OCI-LY1 (cell line): ENCODE measurements at regions not wholly inside any gene's neighbourhood (a gene's known extent, or its start where the extent isn't known, plus 50 kb on each side); places are given as distances from the start of the nearest gene placed in this dataset.

Source experiments
- EZH2 ChIP-seq: fragments of 200-600 bp; sonication (generic), shearing (Covaris generic); IDR thresholded peaks from 2 replicates; pipeline ENCODE4 v1.8.0; 2017; ENCODE audit warnings: borderline replicate concordance, mixed run types, mild to moderate bottlenecking, antibody characterized with exemption, low read length, moderate library complexity, mixed read lengths
- TF ChIP-seq, protein P1 (sequence below): fragments of 200-600 bp; sonication (generic), shearing (Covaris generic); IDR thresholded peaks from 2 replicates; pipeline ENCODE4 v1.5.1; 2017; ENCODE audit warnings: mild to moderate bottlenecking, antibody characterized with exemption, low read length, moderate library complexity, mixed read lengths

DNA sequence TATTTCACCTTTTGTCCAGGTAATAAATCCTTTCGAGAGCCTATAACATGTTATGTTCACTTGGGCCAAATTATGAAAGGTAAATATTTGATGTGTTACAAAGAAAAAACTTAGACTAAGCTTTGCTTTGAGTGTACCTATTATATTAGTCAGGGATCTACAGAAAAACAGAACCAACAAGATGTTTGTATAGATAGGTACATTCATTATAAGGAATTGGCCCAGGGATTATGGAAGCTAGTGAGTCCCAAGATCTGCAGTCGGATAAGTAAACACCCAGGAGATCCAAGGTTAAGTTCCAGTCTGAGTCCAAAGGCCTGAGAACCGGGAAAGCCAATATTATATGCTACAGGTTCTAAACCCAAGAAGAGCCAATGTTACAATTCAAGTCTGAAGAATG is 234.5 kb downstream of the NRIP1 start:
- TF ChIP-seq, protein P1, sequence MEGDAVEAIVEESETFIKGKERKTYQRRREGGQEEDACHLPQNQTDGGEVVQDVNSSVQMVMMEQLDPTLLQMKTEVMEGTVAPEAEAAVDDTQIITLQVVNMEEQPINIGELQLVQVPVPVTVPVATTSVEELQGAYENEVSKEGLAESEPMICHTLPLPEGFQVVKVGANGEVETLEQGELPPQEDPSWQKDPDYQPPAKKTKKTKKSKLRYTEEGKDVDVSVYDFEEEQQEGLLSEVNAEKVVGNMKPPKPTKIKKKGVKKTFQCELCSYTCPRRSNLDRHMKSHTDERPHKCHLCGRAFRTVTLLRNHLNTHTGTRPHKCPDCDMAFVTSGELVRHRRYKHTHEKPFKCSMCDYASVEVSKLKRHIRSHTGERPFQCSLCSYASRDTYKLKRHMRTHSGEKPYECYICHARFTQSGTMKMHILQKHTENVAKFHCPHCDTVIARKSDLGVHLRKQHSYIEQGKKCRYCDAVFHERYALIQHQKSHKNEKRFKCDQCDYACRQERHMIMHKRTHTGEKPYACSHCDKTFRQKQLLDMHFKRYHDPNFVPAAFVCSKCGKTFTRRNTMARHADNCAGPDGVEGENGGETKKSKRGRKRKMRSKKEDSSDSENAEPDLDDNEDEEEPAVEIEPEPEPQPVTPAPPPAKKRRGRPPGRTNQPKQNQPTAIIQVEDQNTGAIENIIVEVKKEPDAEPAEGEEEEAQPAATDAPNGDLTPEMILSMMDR: no peak
- TF ChIP-seq EZH2: no peak
